ENCODE measurements at regions not wholly inside any gene's neighbourhood (a gene's known extent, or its start where the extent isn't known, plus 50 kb on each side); places are given as distances from the start of the nearest gene placed in this dataset.

DNA sequence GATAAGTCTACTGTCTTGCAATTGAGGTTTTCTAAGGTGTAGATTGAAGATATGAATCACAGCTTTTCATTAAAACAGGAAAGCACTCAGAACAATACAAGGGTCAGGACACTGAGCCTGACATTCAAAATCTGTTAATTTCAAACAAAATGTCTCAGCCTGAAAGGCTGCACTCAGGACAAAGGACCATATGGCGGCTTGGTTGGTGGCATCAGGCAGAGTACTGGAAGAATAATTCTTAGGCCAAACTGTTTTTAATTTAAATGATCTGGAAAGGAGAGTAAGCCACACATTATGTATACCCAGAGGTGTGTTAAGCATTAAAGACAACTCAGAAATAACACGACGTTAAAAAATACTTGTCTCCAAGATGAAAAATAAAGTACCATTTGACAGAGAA, 85.9 kb downstream of the SKA1 start:
- TF ChIP-seq, protein P1, sequence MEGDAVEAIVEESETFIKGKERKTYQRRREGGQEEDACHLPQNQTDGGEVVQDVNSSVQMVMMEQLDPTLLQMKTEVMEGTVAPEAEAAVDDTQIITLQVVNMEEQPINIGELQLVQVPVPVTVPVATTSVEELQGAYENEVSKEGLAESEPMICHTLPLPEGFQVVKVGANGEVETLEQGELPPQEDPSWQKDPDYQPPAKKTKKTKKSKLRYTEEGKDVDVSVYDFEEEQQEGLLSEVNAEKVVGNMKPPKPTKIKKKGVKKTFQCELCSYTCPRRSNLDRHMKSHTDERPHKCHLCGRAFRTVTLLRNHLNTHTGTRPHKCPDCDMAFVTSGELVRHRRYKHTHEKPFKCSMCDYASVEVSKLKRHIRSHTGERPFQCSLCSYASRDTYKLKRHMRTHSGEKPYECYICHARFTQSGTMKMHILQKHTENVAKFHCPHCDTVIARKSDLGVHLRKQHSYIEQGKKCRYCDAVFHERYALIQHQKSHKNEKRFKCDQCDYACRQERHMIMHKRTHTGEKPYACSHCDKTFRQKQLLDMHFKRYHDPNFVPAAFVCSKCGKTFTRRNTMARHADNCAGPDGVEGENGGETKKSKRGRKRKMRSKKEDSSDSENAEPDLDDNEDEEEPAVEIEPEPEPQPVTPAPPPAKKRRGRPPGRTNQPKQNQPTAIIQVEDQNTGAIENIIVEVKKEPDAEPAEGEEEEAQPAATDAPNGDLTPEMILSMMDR (IDR thresholded peaks at IDR 0.05 in 4 of 5, conservative IDR thresholded peaks at IDR 0.05 in 1 of 5), result no peak
- TF ChIP-seq POLR2A (IDR thresholded peaks at IDR 0.05), result no peak
